ENCODE measurements at regions not wholly inside any gene's neighbourhood (a gene's known extent, or its start where the extent isn't known, plus 50 kb on each side); places are given as distances from the start of the nearest gene placed in this dataset.

- TF ChIP-seq POLR2A (IDR thresholded peaks at IDR 0.05; ENCODE audit: low read length) (no peak), GATA1 (IDR thresholded peaks at IDR 0.05; ENCODE audit: low read depth, low read length) (no peak)
Measured at GRCh38 chr14:25222256-25222655, 172.3 kb upstream of the STXBP6 start.
